ENCODE measurements at regions not wholly inside any gene's neighbourhood (a gene's known extent, or its start where the extent isn't known, plus 50 kb on each side); places are given as distances from the start of the nearest gene placed in this dataset.

- POLR2A ChIA-PET, result no interaction called here
- CTCF ChIA-PET, result no interaction called here
Observed at GRCh38 chr2:163884416-163884815, 148.6 kb upstream of the FIGN start.

- ChIA-PET POLR2A (no interaction called here), CTCF (no interaction called here)
Observed at GRCh38 chr2:163878718-163879117, 142.9 kb upstream of the FIGN start.

GRCh38 chr2:163877316-163877715, 141.5 kb upstream of the FIGN start:
- ChIA-PET CTCF (no interaction called here), POLR2A (no interaction called here)

GRCh38 chr2:163863073-163863472, 127.3 kb upstream of the FIGN start:
- POLR2A ChIA-PET, result no interaction called here
- CTCF ChIA-PET, result no interaction called here

GRCh38 chr2:163859951-163860350, 124.1 kb upstream of the FIGN start:
- POLR2A ChIA-PET, result no interaction called here
- CTCF ChIA-PET, result no interaction called here

- CTCF ChIA-PET, result no interaction called here
- POLR2A ChIA-PET, result no interaction called here
Observed at GRCh38 chr2:163856941-163857340, 121.1 kb upstream of the FIGN start.

GRCh38 chr2:163852616-163853015, 116.8 kb upstream of the FIGN start:
- CTCF ChIA-PET, result no interaction called here
- POLR2A ChIA-PET, result no interaction called here

GRCh38 chr2:163849756-163850435, 114.1 kb upstream of the FIGN start:
- ChIA-PET POLR2A (no interaction called here), CTCF (no interaction called here)

GRCh38 chr2:163838890-163839289, 103.1 kb upstream of the FIGN start:
- ChIA-PET CTCF (no interaction called here), POLR2A (no interaction called here)

- CTCF ChIA-PET, result no interaction called here
- POLR2A ChIA-PET, result no interaction called here
Observed at GRCh38 chr2:163836167-163836566, 100.4 kb upstream of the FIGN start.

- POLR2A ChIA-PET, result no interaction called here
- CTCF ChIA-PET, result no interaction called here
Observed at GRCh38 chr2:163834841-163835240, 99.0 kb upstream of the FIGN start.

GRCh38 chr2:163834221-163834620, 98.4 kb upstream of the FIGN start:
- CTCF ChIA-PET, result no interaction called here
- POLR2A ChIA-PET, result no interaction called here

- ChIA-PET CTCF (no interaction called here), POLR2A (no interaction called here)
Observed at GRCh38 chr2:163828771-163829170, 93.0 kb upstream of the FIGN start.

GRCh38 chr2:163822033-163822432, 86.2 kb upstream of the FIGN start:
- ChIA-PET POLR2A (no interaction called here), CTCF (no interaction called here)

- ChIA-PET POLR2A (no interaction called here), CTCF (no interaction called here)
Observed at GRCh38 chr2:163812926-163813520, 77.2 kb upstream of the FIGN start.

GRCh38 chr2:163808406-163808805, 72.6 kb upstream of the FIGN start:
- ChIA-PET CTCF (no interaction called here), POLR2A (no interaction called here)

GRCh38 chr2:163802284-163802683, 66.5 kb upstream of the FIGN start:
- POLR2A ChIA-PET, result no interaction called here
- CTCF ChIA-PET, result no interaction called here

- CTCF ChIA-PET, result no interaction called here
- POLR2A ChIA-PET, result no interaction called here
Observed at GRCh38 chr2:163801486-163801885, 65.7 kb upstream of the FIGN start.

GRCh38 chr2:163800951-163801381, 65.2 kb upstream of the FIGN start:
- ChIA-PET POLR2A (no interaction called here), CTCF (no interaction called here)

GRCh38 chr2:163799807-163800206, 64.0 kb upstream of the FIGN start:
- CTCF ChIA-PET, result interaction anchor here (0.7 kb wide), 1 partner anchor 37 kb away, joined by 3 read pairs; no protein-coding TSS in a partner anchor
- POLR2A ChIA-PET, result no interaction called here

- POLR2A ChIA-PET, result no interaction called here
- CTCF ChIA-PET, result no interaction called here
Observed at GRCh38 chr2:163794635-163795034, 58.8 kb upstream of the FIGN start.

Data from activated CD8-positive, alpha-beta memory T cell treated with anti-CD3 and anti-CD28 coated beads for 36 hours (primary cell).